ENCODE measurements at regions not wholly inside any gene's neighbourhood (a gene's known extent, or its start where the extent isn't known, plus 50 kb on each side); places are given as distances from the start of the nearest gene placed in this dataset.

GRCh38 chr3:162845918-162846317, 1349.3 kb downstream of the OTOL1 start:
- no peak for DNase-seq (ENCODE audit: low spot score)
- TF ChIP-seq, protein P1, sequence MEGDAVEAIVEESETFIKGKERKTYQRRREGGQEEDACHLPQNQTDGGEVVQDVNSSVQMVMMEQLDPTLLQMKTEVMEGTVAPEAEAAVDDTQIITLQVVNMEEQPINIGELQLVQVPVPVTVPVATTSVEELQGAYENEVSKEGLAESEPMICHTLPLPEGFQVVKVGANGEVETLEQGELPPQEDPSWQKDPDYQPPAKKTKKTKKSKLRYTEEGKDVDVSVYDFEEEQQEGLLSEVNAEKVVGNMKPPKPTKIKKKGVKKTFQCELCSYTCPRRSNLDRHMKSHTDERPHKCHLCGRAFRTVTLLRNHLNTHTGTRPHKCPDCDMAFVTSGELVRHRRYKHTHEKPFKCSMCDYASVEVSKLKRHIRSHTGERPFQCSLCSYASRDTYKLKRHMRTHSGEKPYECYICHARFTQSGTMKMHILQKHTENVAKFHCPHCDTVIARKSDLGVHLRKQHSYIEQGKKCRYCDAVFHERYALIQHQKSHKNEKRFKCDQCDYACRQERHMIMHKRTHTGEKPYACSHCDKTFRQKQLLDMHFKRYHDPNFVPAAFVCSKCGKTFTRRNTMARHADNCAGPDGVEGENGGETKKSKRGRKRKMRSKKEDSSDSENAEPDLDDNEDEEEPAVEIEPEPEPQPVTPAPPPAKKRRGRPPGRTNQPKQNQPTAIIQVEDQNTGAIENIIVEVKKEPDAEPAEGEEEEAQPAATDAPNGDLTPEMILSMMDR (IDR thresholded peaks at IDR 0.05; ENCODE audit: extremely low read depth, missing control alignments), result no peak

- no peak for DNase-seq (ENCODE audit: low spot score)
- TF ChIP-seq, protein P1 (IDR thresholded peaks at IDR 0.05; ENCODE audit: extremely low read depth, missing control alignments), result no peak
These were observed 1350.9 kb downstream of the OTOL1 start for GRCh38 chr3:162847511-162847910.

DNA sequence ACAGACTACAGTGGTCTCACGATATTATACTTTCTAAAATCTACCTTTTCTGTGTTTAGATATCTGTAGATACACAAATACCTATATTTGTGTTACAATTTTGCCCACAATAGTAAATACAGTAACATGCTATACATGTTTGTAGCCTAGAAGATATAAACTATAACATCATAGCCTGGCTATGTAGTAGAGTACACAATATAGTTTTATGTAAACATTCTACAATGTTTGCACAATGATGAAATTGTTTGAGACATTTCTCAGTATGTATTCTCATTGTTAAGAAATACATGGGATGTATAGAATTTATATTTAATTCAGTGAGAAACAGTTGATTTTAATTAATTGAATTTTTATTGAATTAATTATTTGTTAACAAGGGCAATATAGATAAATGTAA, 1367.0 kb downstream of the OTOL1 start:
- DNase-seq (ENCODE audit: low spot score), result no peak
- TF ChIP-seq, protein P1 (IDR thresholded peaks at IDR 0.05; ENCODE audit: extremely low read depth, missing control alignments), result no peak

GRCh38 chr3:162865466-162865865, 1368.9 kb downstream of the OTOL1 start:
- TF ChIP-seq, protein P1 (IDR thresholded peaks at IDR 0.05; ENCODE audit: extremely low read depth, missing control alignments), result no peak
- no peak for DNase-seq (ENCODE audit: low spot score)

DNA sequence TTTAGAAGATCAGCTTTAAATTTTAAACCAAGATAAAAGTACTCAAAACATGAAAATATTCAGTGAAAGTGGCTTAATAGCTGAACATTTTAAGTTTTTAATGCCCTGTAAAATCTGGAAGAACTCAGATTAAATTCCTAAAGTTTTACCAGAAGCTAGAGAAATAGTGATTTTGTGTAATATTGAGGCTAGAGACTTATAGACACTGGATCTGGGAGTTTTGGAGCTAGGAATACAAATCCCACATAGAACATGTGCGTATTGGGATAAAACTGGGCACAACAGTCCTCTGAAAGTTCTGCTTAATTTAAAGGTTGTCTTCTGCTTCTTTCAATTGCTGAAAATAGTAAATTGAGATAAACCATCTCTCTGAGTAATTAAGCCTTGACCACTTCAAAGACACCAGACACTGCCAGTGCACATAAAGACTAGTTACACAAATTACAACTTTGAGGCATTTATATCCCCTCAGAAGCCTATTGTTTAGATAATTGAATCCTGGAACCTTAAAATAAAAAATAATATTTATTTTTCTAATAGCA, 1382.5 kb downstream of the OTOL1 start:
- no peak for DNase-seq (ENCODE audit: low spot score)
- TF ChIP-seq, protein P1 (IDR thresholded peaks at IDR 0.05; ENCODE audit: extremely low read depth, missing control alignments), result no peak

DNA sequence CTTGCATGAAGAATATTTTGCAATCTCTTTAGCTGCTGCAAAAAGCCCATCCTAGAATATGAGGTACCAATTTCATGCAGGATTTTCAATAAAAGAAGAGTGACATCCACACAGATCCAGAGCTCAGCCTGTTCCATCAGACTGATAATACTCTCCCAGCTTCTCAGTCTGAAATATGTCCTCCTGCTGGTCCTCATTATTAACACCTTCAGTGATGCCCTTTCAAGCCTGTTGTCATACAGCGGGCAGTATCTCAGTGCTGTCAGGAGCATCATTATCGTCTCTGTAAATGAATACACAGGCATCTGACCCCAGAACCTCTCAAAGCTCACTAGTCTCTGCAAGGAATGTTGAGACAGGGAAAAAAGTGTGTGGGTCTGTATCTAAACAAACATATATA, 1387.8 kb downstream of the OTOL1 start:
- TF ChIP-seq, protein P1 (IDR thresholded peaks at IDR 0.05; ENCODE audit: extremely low read depth, missing control alignments), result no peak

DNA sequence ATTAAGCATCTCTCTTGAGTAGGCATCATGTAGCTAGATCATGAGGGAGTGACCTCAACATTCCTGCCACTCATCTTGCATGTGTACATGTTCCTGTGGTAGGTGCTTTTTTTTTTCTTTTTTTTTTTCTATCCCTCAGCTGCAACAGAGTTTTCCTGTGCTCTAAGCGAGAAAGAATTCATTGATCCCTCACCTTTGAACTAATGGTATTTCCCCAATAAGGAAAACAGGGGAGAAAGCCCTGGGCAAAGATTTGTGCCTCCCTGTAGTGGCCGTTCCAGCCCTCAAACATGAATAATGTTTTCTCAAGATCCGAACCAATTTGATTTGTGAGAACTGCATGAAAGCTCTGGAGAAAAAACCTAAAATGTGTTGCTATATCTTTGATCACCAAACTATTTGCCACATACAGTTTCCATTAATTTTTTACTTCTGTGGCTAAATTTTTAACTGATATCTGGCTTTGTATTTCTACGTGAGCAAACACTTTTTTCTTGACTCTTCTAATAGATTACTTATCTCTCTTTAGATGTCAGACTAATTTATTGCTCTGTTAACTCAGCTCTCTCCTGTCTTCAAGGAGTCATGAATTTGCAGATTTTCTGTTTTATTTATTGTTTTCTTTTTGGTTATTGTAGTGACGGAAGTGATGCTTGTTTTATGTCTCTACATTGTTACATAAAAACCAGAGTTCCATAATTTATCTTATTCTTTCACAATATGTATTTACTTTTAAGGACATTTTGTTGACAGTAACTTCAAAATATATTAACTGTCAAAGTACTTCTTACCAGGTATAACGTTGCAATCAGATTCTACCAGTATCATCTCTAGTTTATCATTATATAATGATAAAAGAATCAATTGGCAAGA, 1396.5 kb downstream of the OTOL1 start:
- no peak for DNase-seq (ENCODE audit: low spot score)
- TF ChIP-seq, protein P1 (IDR thresholded peaks at IDR 0.05; ENCODE audit: extremely low read depth, missing control alignments), result no peak

More for the DNA sequence above, 1387.8 kb downstream of the OTOL1 start:
- DNase-seq (ENCODE audit: low spot score), result no peak
